ENCODE measurements at regions not wholly inside any gene's neighbourhood (a gene's known extent, or its start where the extent isn't known, plus 50 kb on each side); places are given as distances from the start of the nearest gene placed in this dataset.

DNA sequence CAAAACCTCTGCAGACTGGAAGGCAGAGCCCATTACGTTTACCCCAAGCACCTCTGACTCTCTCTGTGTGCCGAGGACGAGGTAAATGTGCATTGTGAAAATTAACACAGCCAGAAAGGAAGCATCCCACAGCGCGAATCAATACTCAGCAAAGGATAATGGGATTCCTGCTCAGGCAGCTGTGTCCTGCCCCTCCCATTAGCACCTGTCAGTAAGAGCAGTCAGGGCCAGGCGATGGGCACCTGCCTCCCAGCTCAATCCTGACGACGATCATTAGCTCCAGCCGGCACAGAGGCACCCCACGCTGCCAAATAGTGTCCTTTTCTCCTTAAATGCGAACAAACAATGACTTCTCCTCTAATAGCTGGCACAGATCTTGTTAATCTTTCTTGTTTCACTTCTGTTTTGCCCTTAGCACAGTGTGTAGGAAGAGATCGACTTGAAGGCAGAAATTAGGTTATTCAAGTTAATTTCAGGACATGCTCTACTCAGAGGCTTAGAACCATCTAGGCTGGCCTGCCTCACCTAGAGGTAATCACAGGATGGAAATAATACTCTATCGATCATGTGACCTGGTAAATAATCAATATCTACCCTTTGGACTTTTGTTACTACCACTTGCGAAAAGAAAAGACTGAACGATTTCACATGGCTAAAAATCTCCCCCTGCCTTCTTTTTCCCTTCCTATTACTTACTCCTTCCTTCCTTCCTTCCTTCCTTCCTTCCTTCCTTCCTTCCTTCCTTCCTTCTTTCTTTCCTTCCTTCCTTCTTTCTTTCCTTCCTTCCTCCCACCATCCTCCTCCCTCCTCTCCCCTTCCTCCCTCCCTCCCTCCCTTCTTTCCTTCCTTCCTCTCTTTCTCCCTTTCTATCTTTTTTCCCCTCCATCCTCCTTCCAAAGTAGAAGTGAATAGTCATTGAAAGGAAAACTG lies 487.9 kb upstream of the ID2 start:
- no peaks in the 10 kb centered on the region for H4K20me1 ChIP-seq
- H3K4me3 ChIP-seq, result no peak overlapping the region
- H3K9ac ChIP-seq, result no peak overlapping the region
- no peak for TF ChIP-seq Cebpa-rat (IDR thresholded peaks at IDR 0.05)
- H3K4me1 ChIP-seq, result peaks cover 4 to 25% (median 11%) of the 10 kb centered on the region in 10 experiments; a peak in 18 of 20 replicates
- no peaks in the 10 kb centered on the region for H3K36me3 ChIP-seq
- no peaks in the 10 kb centered on the region; a peak in 1 of 22 replicates for H3K9me3 ChIP-seq (replicated peaks in 1 of 11)
- peak overlapping the region in 2 of 11 experiments; percentile 5 to 28; a peak in 1 of 22 replicates for H3K27ac ChIP-seq
- H3K27me3 ChIP-seq, result no peaks in the 10 kb centered on the region
- H3K4me2 ChIP-seq, result peak overlapping the region in 5 of 11 experiments; percentile 18 to 74 (median 39); a peak in 8 of 22 replicates

- Histone ChIP-seq H3K36me3 (no peaks in the 10 kb centered on the region), H3K4me2 (no peak overlapping the region), H3K4me1 (peaks cover 4 to 28% (median 14%) of the 10 kb centered on the region in 10 experiments; a peak in 18 of 20 replicates), H4K20me1 (no peaks in the 10 kb centered on the region), H3K9me3 (replicated peaks in 1 of 11) (peaks cover 10 to 16% (median 14%) of the 10 kb centered on the region in 11 experiments), H3K4me3 (no peak overlapping the region), H3K27me3 (no peaks in the 10 kb centered on the region), H3K9ac (no peak overlapping the region), H3K27ac (no peak overlapping the region)
- TF ChIP-seq Cebpa-rat (IDR thresholded peaks at IDR 0.05), result no peak
Measured at GRCh38 chr2:8195784-8196183, 486.1 kb upstream of the ID2 start.

GRCh38 chr2:8196316-8196715 lies 485.5 kb upstream of the ID2 start:
- Histone ChIP-seq H3K9me3 (replicated peaks in 1 of 11) (peaks cover 10 to 20% (median 17%) of the 10 kb centered on the region in 11 experiments), H3K4me2 (no peak overlapping the region), H4K20me1 (no peaks in the 10 kb centered on the region), H3K4me3 (no peak overlapping the region), H3K4me1 (peaks cover 4 to 28% (median 14%) of the 10 kb centered on the region in 10 experiments; a peak in 18 of 20 replicates), H3K36me3 (no peaks in the 10 kb centered on the region), H3K27ac (no peak overlapping the region), H3K9ac (no peak overlapping the region), H3K27me3 (no peaks in the 10 kb centered on the region)
- TF ChIP-seq Cebpa-rat (IDR thresholded peaks at IDR 0.05), result no peak

DNA sequence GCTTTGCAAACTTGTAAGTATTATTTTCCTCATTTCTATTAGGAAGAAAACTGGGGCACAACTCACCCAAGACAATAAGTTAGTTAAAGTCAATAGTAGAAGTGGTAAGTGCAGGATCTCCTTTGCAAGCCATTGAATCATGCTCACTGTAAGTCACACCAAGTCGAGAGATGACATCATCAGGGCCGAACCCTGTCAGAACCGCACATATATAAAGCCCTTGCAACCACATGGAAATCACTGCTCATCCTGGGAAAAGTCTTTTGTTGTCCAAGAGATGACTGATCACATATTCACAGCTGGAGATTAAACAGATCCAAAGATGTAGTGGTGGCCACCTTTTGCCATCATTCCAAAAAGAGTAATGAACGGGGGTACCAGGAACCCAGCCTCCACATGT lies 484.8 kb upstream of the ID2 start:
- no peak for TF ChIP-seq Cebpa-rat (IDR thresholded peaks at IDR 0.05)
- H3K36me3 ChIP-seq, result no peaks in the 10 kb centered on the region
- H3K4me1 ChIP-seq, result peaks cover 10 to 28% (median 18%) of the 10 kb centered on the region in 10 experiments; a peak in 19 of 20 replicates
- no peak overlapping the region for H3K4me2 ChIP-seq
- H3K9ac ChIP-seq, result no peak overlapping the region
- H3K4me3 ChIP-seq, result no peak overlapping the region
- no peaks in the 10 kb centered on the region for H3K27me3 ChIP-seq
- no peaks in the 10 kb centered on the region for H4K20me1 ChIP-seq
- peaks cover 10 to 22% (median 17%) of the 10 kb centered on the region in 11 experiments for H3K9me3 ChIP-seq (replicated peaks in 1 of 11)
- no peak overlapping the region for H3K27ac ChIP-seq

- peaks cover 10 to 22% (median 17%) of the 10 kb centered on the region in 11 experiments for H3K9me3 ChIP-seq (replicated peaks in 1 of 11)
- no peak for TF ChIP-seq Cebpa-rat (IDR thresholded peaks at IDR 0.05)
- no peak overlapping the region for H3K9ac ChIP-seq
Measured at GRCh38 chr2:8197825-8198224, 484.0 kb upstream of the ID2 start.

DNA sequence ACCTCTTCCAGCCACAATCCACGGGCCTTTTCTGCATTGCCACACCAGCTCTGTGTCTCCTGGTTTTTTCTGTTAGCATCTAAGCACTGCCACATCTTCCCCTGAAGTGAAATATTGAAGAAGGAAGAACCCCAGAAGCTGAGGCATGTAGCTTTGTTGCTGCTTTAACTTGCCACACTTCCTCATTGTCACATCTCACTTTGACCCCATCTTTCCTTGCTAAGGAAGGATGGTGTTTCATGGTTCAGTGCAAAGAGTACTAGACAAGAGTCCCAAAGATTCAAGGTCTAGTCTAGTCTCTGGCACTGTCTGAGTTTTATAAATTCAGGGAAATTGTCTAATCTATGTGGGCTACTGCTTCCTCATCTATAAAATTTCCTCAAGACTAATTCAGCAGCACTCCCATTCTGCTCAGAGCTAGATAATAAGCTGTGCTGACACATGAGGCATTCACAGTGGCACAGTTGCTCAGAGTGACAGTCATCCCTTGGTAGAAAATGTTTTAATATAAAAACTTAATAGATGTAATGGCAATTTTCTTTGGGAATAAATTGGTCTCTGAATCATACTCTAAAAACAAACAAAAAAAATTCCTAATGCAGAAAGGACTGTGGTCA lies 483.0 kb upstream of the ID2 start:
- Histone ChIP-seq H3K4me1 (peaks cover 13 to 27% (median 19%) of the 10 kb centered on the region in 10 experiments; a peak in 19 of 20 replicates), H4K20me1 (no peaks in the 10 kb centered on the region), H3K27me3 (no peaks in the 10 kb centered on the region), H3K9ac (no peak overlapping the region), H3K9me3 (replicated peaks in 1 of 11) (peaks cover 10 to 29% (median 17%) of the 10 kb centered on the region in 11 experiments), H3K36me3 (no peaks in the 10 kb centered on the region), H3K4me3 (no peak overlapping the region), H3K27ac (no peak overlapping the region), H3K4me2 (peak overlapping the region in 9 of 11 experiments; percentile 10 to 44 (median 34); a peak in 13 of 22 replicates)
- no peak for TF ChIP-seq Cebpa-rat (IDR thresholded peaks at IDR 0.05)

More at GRCh38 chr2:8197825-8198224, 484.0 kb upstream of the ID2 start:
- H3K27me3 ChIP-seq, result no peaks in the 10 kb centered on the region
- no peak overlapping the region for H3K4me3 ChIP-seq
- no peak overlapping the region for H3K4me2 ChIP-seq
- no peaks in the 10 kb centered on the region for H4K20me1 ChIP-seq
- no peak overlapping the region for H3K27ac ChIP-seq
- H3K4me1 ChIP-seq, result peaks cover 17 to 27% (median 22%) of the 10 kb centered on the region in 10 experiments; a peak in 19 of 20 replicates
- no peaks in the 10 kb centered on the region for H3K36me3 ChIP-seq

GRCh38 chr2:8202132-8202531 lies 479.7 kb upstream of the ID2 start:
- Histone ChIP-seq H4K20me1 (no peaks in the 10 kb centered on the region), H3K9me3 (replicated peaks in 1 of 11) (peaks cover 22 to 41% (median 30%) of the 10 kb centered on the region in 11 experiments), H3K9ac (no peak overlapping the region), H3K4me1 (peaks cover 9 to 27% (median 18%) of the 10 kb centered on the region in 10 experiments; a peak in 19 of 20 replicates), H3K27ac (no peak overlapping the region), H3K4me3 (no peak overlapping the region), H3K27me3 (no peaks in the 10 kb centered on the region), H3K36me3 (no peaks in the 10 kb centered on the region), H3K4me2 (peak overlapping the region in 7 of 11 experiments; percentile 14 to 47 (median 40); a peak in 11 of 22 replicates)
- no peak for TF ChIP-seq Cebpa-rat (IDR thresholded peaks at IDR 0.05)

- Histone ChIP-seq H4K20me1 (no peaks in the 10 kb centered on the region), H3K4me2 (no peak overlapping the region), H3K36me3 (peaks cover 0 to 4% (median 0%) of the 10 kb centered on the region in 11 experiments; a peak in 2 of 22 replicates), H3K27me3 (no peaks in the 10 kb centered on the region), H3K9me3 (replicated peaks in 1 of 11) (peaks cover 32 to 54% (median 41%) of the 10 kb centered on the region in 11 experiments), H3K4me1 (peaks cover 8 to 25% (median 17%) of the 10 kb centered on the region in 10 experiments; a peak in 19 of 20 replicates), H3K27ac (no peak overlapping the region), H3K9ac (no peak overlapping the region), H3K4me3 (no peak overlapping the region)
- no peak for TF ChIP-seq Cebpa-rat (IDR thresholded peaks at IDR 0.05)
Measured at GRCh38 chr2:8203364-8203763, 478.5 kb upstream of the ID2 start.

DNA sequence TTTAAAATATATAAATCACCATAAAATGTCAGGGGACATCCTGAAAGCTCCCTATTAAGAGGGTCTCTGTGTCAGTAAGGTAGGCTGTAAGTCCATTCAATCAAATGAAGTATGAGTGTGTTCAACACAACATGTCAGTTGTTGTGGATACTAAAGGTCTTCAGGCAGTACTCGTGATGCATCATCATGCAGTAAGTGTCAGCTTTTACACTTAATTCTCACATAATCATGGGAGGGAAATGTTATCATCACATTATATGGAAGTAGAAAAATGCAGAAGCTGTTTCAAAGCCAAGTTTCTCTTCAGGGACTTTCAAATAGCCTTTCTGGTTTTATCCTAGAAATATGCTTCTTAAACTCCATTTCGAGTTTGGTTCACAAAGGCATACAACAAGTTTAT lies 477.1 kb upstream of the ID2 start:
- H3K9ac ChIP-seq, result no peak overlapping the region
- H3K27me3 ChIP-seq, result no peaks in the 10 kb centered on the region
- H3K4me2 ChIP-seq, result no peak overlapping the region
- TF ChIP-seq Cebpa-rat (IDR thresholded peaks at IDR 0.05), result no peak
- H3K27ac ChIP-seq, result no peak overlapping the region; a peak in 1 of 22 replicates
- H3K36me3 ChIP-seq, result peaks cover 0 to 4% (median 0%) of the 10 kb centered on the region in 11 experiments; a peak in 2 of 22 replicates
- no peaks in the 10 kb centered on the region for H4K20me1 ChIP-seq
- H3K4me1 ChIP-seq, result peaks cover 0 to 15% (median 8%) of the 10 kb centered on the region in 10 experiments; a peak in 11 of 20 replicates
- no peak overlapping the region for H3K4me3 ChIP-seq
- peaks cover 33 to 54% (median 44%) of the 10 kb centered on the region in 11 experiments for H3K9me3 ChIP-seq (replicated peaks in 1 of 11)

Data from BLaER1 treated with 17β-estradiol and CSF1 and Interleukin-3, amounts not matched to agents 10 nM and 100 nM (cell line).